ENCODE measurements at regions not wholly inside any gene's neighbourhood (a gene's known extent, or its start where the extent isn't known, plus 50 kb on each side); places are given as distances from the start of the nearest gene placed in this dataset.

DNA sequence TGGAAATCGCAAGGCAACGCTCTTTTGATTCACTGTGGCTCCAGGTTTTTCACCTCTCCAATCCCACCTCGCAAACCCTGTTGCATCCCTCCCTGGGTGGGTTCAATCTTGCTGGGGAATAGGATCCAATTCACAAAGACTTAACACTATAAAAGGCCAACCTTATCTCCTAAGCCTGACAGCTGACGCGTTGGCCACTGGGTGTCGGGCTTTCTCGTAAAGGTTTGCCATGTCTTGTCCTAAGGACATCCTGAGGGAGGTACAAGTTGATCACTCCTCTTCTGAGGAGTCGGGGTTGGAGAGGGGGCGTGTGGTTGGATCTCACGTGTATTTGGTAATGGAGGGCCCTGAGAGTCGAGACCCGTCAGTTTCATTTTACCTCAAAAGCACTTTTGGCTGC is 112.6 kb upstream of the FZD10 start:
- no peak for DNase-seq (ENCODE audit: low spot score in 2 of 2, unreplicated experiment in 2 of 2)
- H3K4me3 Mint-ChIP-seq, result no peak overlapping the region
- no peak overlapping the region for H3K27ac Mint-ChIP-seq
- no peaks in the 10 kb centered on the region for H3K36me3 Mint-ChIP-seq
- H3K9me3 Mint-ChIP-seq, result no peaks in the 10 kb centered on the region
- no peaks in the 10 kb centered on the region for H3K4me1 Mint-ChIP-seq
- peaks cover 92% of the 10 kb centered on the region for H3K27me3 Mint-ChIP-seq (ENCODE audit: low read depth)
- TF ChIP-seq, protein P1, sequence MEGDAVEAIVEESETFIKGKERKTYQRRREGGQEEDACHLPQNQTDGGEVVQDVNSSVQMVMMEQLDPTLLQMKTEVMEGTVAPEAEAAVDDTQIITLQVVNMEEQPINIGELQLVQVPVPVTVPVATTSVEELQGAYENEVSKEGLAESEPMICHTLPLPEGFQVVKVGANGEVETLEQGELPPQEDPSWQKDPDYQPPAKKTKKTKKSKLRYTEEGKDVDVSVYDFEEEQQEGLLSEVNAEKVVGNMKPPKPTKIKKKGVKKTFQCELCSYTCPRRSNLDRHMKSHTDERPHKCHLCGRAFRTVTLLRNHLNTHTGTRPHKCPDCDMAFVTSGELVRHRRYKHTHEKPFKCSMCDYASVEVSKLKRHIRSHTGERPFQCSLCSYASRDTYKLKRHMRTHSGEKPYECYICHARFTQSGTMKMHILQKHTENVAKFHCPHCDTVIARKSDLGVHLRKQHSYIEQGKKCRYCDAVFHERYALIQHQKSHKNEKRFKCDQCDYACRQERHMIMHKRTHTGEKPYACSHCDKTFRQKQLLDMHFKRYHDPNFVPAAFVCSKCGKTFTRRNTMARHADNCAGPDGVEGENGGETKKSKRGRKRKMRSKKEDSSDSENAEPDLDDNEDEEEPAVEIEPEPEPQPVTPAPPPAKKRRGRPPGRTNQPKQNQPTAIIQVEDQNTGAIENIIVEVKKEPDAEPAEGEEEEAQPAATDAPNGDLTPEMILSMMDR (IDR thresholded peaks at IDR 0.05; ENCODE audit: unreplicated experiment), result no peak

DNA sequence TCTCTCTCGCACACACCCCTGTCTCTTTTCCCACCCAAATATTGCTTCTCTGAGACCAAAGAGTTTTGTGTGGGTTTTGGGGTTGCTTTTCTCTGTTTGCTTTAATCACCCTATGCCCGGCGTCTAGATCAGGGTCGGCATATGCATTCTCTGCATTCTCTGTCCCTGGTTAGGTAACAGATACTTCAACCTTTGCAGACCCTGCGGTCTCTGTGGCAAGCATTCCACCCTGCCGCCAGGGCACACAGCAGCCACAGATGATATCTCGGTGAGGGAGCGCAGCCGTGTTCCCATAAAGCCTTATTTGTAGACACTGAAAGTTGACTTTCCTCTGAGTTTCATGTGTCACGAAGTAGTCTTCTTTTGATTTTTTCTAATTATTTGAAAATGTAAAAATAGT is 110.4 kb upstream of the FZD10 start:
- Mint-ChIP-seq H3K36me3 (no peaks in the 10 kb centered on the region), H3K9me3 (no peaks in the 10 kb centered on the region), H3K27me3 (ENCODE audit: low read depth) (peaks cover 79% of the 10 kb centered on the region), H3K4me3 (no peak overlapping the region), H3K4me1 (no peaks in the 10 kb centered on the region), H3K27ac (no peak overlapping the region)
- TF ChIP-seq, protein P1 (IDR thresholded peaks at IDR 0.05; ENCODE audit: unreplicated experiment), result no peak
- no peak for DNase-seq (ENCODE audit: low spot score in 2 of 2, unreplicated experiment in 2 of 2)

DNA sequence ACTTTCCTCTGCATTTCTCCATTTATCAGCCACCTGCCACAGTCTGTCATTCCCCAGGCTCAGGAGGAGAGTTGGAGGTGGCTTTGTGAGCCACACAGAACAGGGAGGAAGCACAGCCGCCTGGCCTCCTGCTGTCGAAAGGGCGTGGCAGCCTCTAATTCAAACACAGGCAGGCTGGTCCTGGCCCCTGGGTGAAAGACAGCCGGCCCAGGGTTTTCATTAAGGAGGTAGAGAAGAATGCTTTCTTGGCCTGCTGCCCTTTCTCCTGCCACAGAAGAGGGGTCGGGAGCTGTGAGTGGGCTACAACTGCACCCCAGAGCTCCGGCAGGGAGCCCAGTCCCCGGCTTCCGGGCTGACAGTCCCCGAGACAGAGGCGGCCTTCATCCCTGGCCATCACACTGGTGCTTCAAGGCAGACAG is 108.6 kb upstream of the FZD10 start:
- Mint-ChIP-seq H3K4me3 (no peak overlapping the region), H3K36me3 (no peaks in the 10 kb centered on the region), H3K4me1 (no peaks in the 10 kb centered on the region), H3K27ac (no peak overlapping the region), H3K27me3 (ENCODE audit: low read depth) (peaks cover 71% of the 10 kb centered on the region), H3K9me3 (no peaks in the 10 kb centered on the region)
- TF ChIP-seq, protein P1 (IDR thresholded peaks at IDR 0.05; ENCODE audit: unreplicated experiment), result no peak
- DNase-seq (ENCODE audit: low spot score in 2 of 2, unreplicated experiment in 2 of 2), result no peak

DNA sequence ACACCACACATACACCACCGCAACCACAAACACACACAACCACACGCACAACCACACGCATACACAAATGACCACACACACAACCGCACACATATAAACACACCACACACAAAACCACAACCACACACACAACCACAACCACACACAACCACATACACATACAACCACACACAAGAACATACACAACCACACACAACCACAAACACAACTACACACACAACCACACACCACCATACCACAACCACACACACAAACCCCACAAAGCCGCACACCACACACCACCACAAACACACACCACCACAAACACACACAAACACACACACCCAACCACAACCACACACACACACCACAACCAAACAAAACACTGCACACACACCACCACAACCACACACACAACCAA is 107.5 kb upstream of the FZD10 start:
- H3K4me1 Mint-ChIP-seq, result no peaks in the 10 kb centered on the region

DNA sequence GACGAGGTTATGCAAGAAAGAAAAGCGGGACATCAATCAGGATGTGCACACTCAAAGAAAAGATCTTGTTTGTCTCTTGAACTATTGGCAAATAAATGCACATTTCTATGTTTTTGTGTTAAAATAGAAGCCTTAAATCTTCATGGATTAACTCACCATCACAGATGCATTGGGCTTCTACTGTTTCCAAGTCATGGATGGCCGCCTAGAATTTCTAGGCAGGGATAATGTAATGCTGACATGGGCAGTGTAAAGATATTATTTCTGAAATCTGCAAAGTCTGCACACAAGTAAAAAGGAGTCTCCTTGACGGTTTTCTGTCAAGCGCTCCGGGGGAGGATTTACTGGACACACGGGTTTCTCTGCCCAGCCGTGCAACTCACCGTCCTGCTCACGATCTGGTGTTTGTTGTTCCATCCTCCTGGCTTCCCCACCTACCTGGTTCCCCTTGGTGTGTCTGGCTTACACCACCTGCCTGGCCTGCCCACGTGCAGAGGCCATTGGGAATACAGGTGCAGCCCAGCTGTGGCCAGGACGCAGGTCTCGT is 103.3 kb upstream of the FZD10 start:
- H3K4me1 Mint-ChIP-seq, result no peaks in the 10 kb centered on the region
- H3K9me3 Mint-ChIP-seq, result no peaks in the 10 kb centered on the region
- H3K4me3 Mint-ChIP-seq, result no peak overlapping the region
- H3K27me3 Mint-ChIP-seq (ENCODE audit: low read depth), result peaks cover 50% of the 10 kb centered on the region
- no peak overlapping the region for H3K27ac Mint-ChIP-seq
- H3K36me3 Mint-ChIP-seq, result no peaks in the 10 kb centered on the region
- DNase-seq (ENCODE audit: low spot score in 2 of 2, unreplicated experiment in 2 of 2), result no peak
- TF ChIP-seq, protein P1 (IDR thresholded peaks at IDR 0.05; ENCODE audit: unreplicated experiment), result no peak

More for the DNA sequence above, 107.5 kb upstream of the FZD10 start:
- Mint-ChIP-seq H3K36me3 (no peaks in the 10 kb centered on the region), H3K9me3 (no peaks in the 10 kb centered on the region), H3K27ac (no peak overlapping the region), H3K4me3 (no peak overlapping the region), H3K27me3 (ENCODE audit: low read depth) (peaks cover 66% of the 10 kb centered on the region)
- TF ChIP-seq, protein P1 (IDR thresholded peaks at IDR 0.05; ENCODE audit: unreplicated experiment), result no peak
- DNase-seq (ENCODE audit: low spot score in 2 of 2, unreplicated experiment in 2 of 2), result no peak

DNA sequence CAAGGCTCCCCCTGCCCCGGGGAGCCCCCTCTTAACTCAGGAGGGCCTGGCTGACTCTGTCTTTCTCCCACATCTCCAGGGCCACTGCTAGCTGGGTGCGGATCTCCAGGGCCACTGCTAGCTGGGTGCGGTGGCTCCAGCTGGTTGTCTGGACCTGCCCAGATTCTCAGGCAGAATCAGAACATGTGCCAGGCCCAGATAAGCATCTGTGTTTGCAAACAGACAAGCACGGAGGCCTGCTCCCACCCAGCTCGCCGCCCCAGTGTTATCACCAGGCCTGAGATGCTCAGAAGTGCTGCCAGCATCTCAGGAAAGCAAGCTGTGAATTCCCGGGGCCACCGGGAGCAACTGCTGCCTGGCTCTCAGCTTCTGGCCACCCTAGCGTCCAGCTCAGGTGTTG is 98.4 kb upstream of the FZD10 start:
- no peak for DNase-seq (ENCODE audit: low spot score in 2 of 2, unreplicated experiment in 2 of 2)
- TF ChIP-seq, protein P1 (IDR thresholded peaks at IDR 0.05; ENCODE audit: unreplicated experiment), result no peak
- Mint-ChIP-seq H3K9me3 (no peaks in the 10 kb centered on the region), H3K27ac (no peak overlapping the region), H3K4me1 (no peaks in the 10 kb centered on the region), H3K36me3 (no peaks in the 10 kb centered on the region), H3K27me3 (ENCODE audit: low read depth) (peaks cover 52% of the 10 kb centered on the region), H3K4me3 (no peak overlapping the region)

Measured in mesothelial cell of epicardium (in vitro differentiated cells).